Spleen (tissue), 11 donors: ENCODE measurements at regions not wholly inside any gene's neighbourhood (a gene's known extent, or its start where the extent isn't known, plus 50 kb on each side); places are given as distances from the start of the nearest gene placed in this dataset.
A peak's percentile ranks its signal among the peaks of the same experiment; 100 is the strongest.

Source experiments
- DNase-seq: peaks from one replicate; pipeline ENCODE4 v3.0.0-alpha.2; 2020
- H3K27ac ChIP-seq, 8 donors: fragments of 200-600 bp; sonication (generic) in 7 of 8; 1 replicate in 4 of 8; 2 replicates in 4 of 8; pipeline versions ENCODE4 v1.5.0 to v1.8.0; 2016 to 2021; ENCODE audit warnings: inconsistent platforms in 4 of 8, mild to moderate bottlenecking in 4 of 8, moderate library complexity in 1 of 8
- H3K27me3 ChIP-seq, 7 donors: fragments of 200-600 bp; sonication (generic) in 6 of 7; replicated peaks in 1 of 7; 1 replicate in 4 of 7; 2 replicates in 3 of 7; pipeline versions ENCODE4 v1.5.0 to v1.8.0; 2016 to 2021; ENCODE audit warnings: inconsistent platforms in 3 of 7, mild to moderate bottlenecking in 1 of 7
- H3K36me3 ChIP-seq, 6 donors: fragments of 200-600 bp; sonication (generic) in 5 of 6; 1 replicate in 4 of 6; 2 replicates in 2 of 6; pipeline versions ENCODE4 v1.5.0 to v1.8.0; 2016 to 2021; ENCODE audit warnings: inconsistent platforms in 2 of 6
- H3K4me1 ChIP-seq, 6 donors: fragments of 200-600 bp; sonication (generic) in 5 of 6; 1 replicate in 3 of 6; 2 replicates in 3 of 6; pipeline versions ENCODE4 v1.5.0 to v1.8.0; 2016 to 2021; ENCODE audit warnings: inconsistent platforms in 3 of 6
- H3K4me3 ChIP-seq, 8 donors: fragments of 200-600 bp; sonication (generic) in 7 of 8; 1 replicate in 4 of 8; 2 replicates in 4 of 8; pipeline versions ENCODE4 v1.5.0 to v1.8.0; 2016 to 2021; ENCODE audit warnings: inconsistent platforms in 4 of 8, mild to moderate bottlenecking in 4 of 8, moderate library complexity in 2 of 8
- H3K9me3 ChIP-seq, 8 donors: fragments of 200-600 bp; sonication (generic) in 7 of 8; 1 replicate in 4 of 8; 2 replicates in 4 of 8; pipeline versions ENCODE4 v1.5.0 to v1.8.0; 2016 to 2021; ENCODE audit warnings: inconsistent platforms in 4 of 8
- CTCF ChIP-seq, 11 experiments: fragments of 200-600 bp in 7 of 11; fragments of 450-650 bp in 4 of 11; sonication (generic) in 4 of 11; IDR thresholded peaks in 8 of 11; conservative IDR thresholded peaks in 3 of 11; 1 replicate in 7 of 11; 2 replicates in 4 of 11; pipeline versions ENCODE4 v1.4.0 to v1.8.0; 2016 to 2021; ENCODE audit warnings: antibody characterized with exemption in 11 of 11, inconsistent platforms in 4 of 11, mild to moderate bottlenecking in 1 of 11
- POLR2A ChIP-seq, 3 donors: fragments of 450-650 bp; IDR thresholded peaks; one replicate each; pipeline ENCODE4 v1.5.1; 2017; ENCODE audit warnings: antibody characterized with exemption in 3 of 3, mild to moderate bottlenecking in 1 of 3
- POLR2AphosphoS5 ChIP-seq, 3 donors: sonication (generic); formaldehyde crosslinking; IDR thresholded peaks; one replicate each; pipeline ENCODE4 v1.5.1; 2017; ENCODE audit warnings: antibody characterized with exemption in 3 of 3
- WGBS, 5 donors: extraction: QIAGEN DNeasy Blood & Tissue Kit in 3 of 5; methylation state at CpG; one replicate each; pipeline versions ENCODE4 v1.1.5 to v1.1.7; 2013 to 2018; 5-methylcytosine and 5-hydroxymethylcytosine counted together
- intact Hi-C: fragments of 100-400 bp; cut with DNase I; formaldehyde crosslinking; loops from one replicate; pipeline ENCODE4 v1.15.0; 2023; ENCODE audit warnings: low total_unique reads
- donor health status: healthy with polysubstance abuse.
- donor health status: DM: no; HTN: no; CAD: no; lungs with moderate emphysema.
- donor health status: DM: no; HTN: no; CAD: no.
- donor health status: Bipolar disorder and iron deficiency.
- donor health status: healthy.
- donor health status: DM: no; HTN: no; CAD: no.
- donor health status: DM: yes; HTN: yes; CAD: no.

GRCh38 chr3:124230432-124230831, 238.5 kb upstream of the ROPN1 start:
- 71 to 86% (median 78%) methylated on average over 6 of the region's 6 CpGs for WGBS, 5 donors
- no peak overlapping the region for H3K4me3 ChIP-seq

GRCh38 chr3:124230998-124231397, 239.1 kb upstream of the ROPN1 start:
- 73 to 94% (median 82%) methylated on average over 7 of the region's 7 CpGs for WGBS, 5 donors
- no peak overlapping the region for H3K27ac ChIP-seq
- H3K4me1 ChIP-seq, result peaks cover 0 to 33% (median 5%) of the 10 kb centered on the region in 6 donors
- DNase-seq, result no peak
- H3K27me3 ChIP-seq, result peaks cover 0 to 13% (median 0%) of the 10 kb centered on the region in 7 donors
- intact Hi-C loops, result no loop called here
- no peak for TF ChIP-seq POLR2AphosphoS5 (IDR thresholded peaks at IDR 0.05)
- H3K4me3 ChIP-seq, result no peak overlapping the region
- H3K36me3 ChIP-seq, result peaks cover 0 to 6% (median 0%) of the 10 kb centered on the region in 6 donors
- peaks cover 0 to 9% (median 6%) of the 10 kb centered on the region in 8 donors for H3K9me3 ChIP-seq

More at GRCh38 chr3:124230432-124230831, 238.5 kb upstream of the ROPN1 start:
- Histone ChIP-seq H3K27ac (no peak overlapping the region), H3K4me1 (peaks cover 0 to 33% (median 5%) of the 10 kb centered on the region in 6 donors), H3K27me3 (peaks cover 0 to 13% (median 0%) of the 10 kb centered on the region in 7 donors), H3K36me3 (peaks cover 0 to 6% (median 0%) of the 10 kb centered on the region in 6 donors), H3K9me3 (peaks cover 0 to 9% (median 6%) of the 10 kb centered on the region in 8 donors)
- DNase-seq, result no peak
- TF ChIP-seq POLR2AphosphoS5 (IDR thresholded peaks at IDR 0.05), result no peak
- TF ChIP-seq CTCF (IDR thresholded peaks at IDR 0.05 in 8 of 11, conservative IDR thresholded peaks at IDR 0.05 in 3 of 11), result no peak
- TF ChIP-seq POLR2A (IDR thresholded peaks at IDR 0.05), result no peak
- intact Hi-C loops, result no loop called here

- intact Hi-C loops, result no loop called here
- Histone ChIP-seq H3K27me3 (peaks cover 0 to 11% (median 0%) of the 10 kb centered on the region in 7 donors), H3K27ac (peak overlapping the region in 6 of 8 donors; percentile 25 to 84 (median 61)), H3K36me3 (no peaks in the 10 kb centered on the region), H3K4me1 (peaks cover 0 to 23% (median under 1%) of the 10 kb centered on the region in 6 donors), H3K4me3 (no peak overlapping the region), H3K9me3 (no peaks in the 10 kb centered on the region)
- TF ChIP-seq POLR2AphosphoS5 (IDR thresholded peaks at IDR 0.05), result peak in 2 of 3 donors; percentile 76 to 82
- peak in 1 of 11 experiments; percentile 6 for TF ChIP-seq CTCF (IDR thresholded peaks at IDR 0.05 in 8 of 11, conservative IDR thresholded peaks at IDR 0.05 in 3 of 11)
- no peak for TF ChIP-seq POLR2A (IDR thresholded peaks at IDR 0.05)
- WGBS, 5 donors, result 66 to 77% (median 72%) methylated on average over 7 of the region's 7 CpGs
- peak; percentile 76 for DNase-seq
Observed at GRCh38 chr3:124234852-124235252, 242.9 kb upstream of the ROPN1 start.

- WGBS, 5 donors, result 83 to 95% (median 90%) methylated on average over 6 of the region's 6 CpGs
- Histone ChIP-seq H3K27me3 (peaks cover 0 to 6% (median 0%) of the 10 kb centered on the region in 7 donors), H3K27ac (peak overlapping the region in 7 of 8 donors; percentile 25 to 84 (median 57)), H3K9me3 (no peaks in the 10 kb centered on the region), H3K4me1 (peaks cover 0 to 18% (median 0%) of the 10 kb centered on the region in 6 donors), H3K36me3 (no peaks in the 10 kb centered on the region), H3K4me3 (no peak overlapping the region)
- no peak for DNase-seq
- intact Hi-C loops, result no loop called here
- TF ChIP-seq POLR2AphosphoS5 (IDR thresholded peaks at IDR 0.05) (no peak), POLR2A (IDR thresholded peaks at IDR 0.05) (no peak), CTCF (IDR thresholded peaks at IDR 0.05 in 8 of 11, conservative IDR thresholded peaks at IDR 0.05 in 3 of 11) (no peak)
Observed at GRCh38 chr3:124235446-124235845, 243.5 kb upstream of the ROPN1 start.
